Body of pancreas (tissue), 4 donors: ENCODE measurements at regions not wholly inside any gene's neighbourhood (a gene's known extent, or its start where the extent isn't known, plus 50 kb on each side); places are given as distances from the start of the nearest gene placed in this dataset.

Experiments
- ATAC-seq: fragments of 150-250 bp; one replicate; pipeline ENCODE4 v1.9.1; 2016
- DNase-seq, 4 donors: peaks; one replicate each; pipeline ENCODE4 v3.0.0-alpha.2; 2019
- H3K27ac ChIP-seq, 4 donors: fragments of 200-600 bp; sonication (generic); 1 replicate in 3 of 4; 2 replicates in 1 of 4; pipeline versions ENCODE4 v1.5.1 to v1.6.1; 2016 to 2019; ENCODE audit warnings: mild to moderate bottlenecking in 1 of 4, mixed read lengths in 1 of 4, moderate library complexity in 1 of 4
- H3K27me3 ChIP-seq, 2 donors: fragments of 200-600 bp; sonication (generic); one replicate each; pipeline ENCODE4 v1.6.0; 2016; ENCODE audit warnings: mild to moderate bottlenecking in 1 of 2
- H3K36me3 ChIP-seq, 2 donors: fragments of 200-600 bp; sonication (generic); replicated peaks in 1 of 2; 2 replicates each; pipeline ENCODE4 v1.5.1; 2016; ENCODE audit warnings: low read depth in 2 of 2; ENCODE audit not compliant: insufficient read depth in 1 of 2
- H3K4me1 ChIP-seq: fragments of 200-600 bp; sonication (generic); one replicate; pipeline ENCODE4 v1.6.0; 2016
- H3K4me3 ChIP-seq, 2 donors: fragments of 200-600 bp; sonication (generic); 1 replicate in 1 of 2; 2 replicates in 1 of 2; pipeline ENCODE4 v1.5.1; 2016 to 2019
- H3K9me3 ChIP-seq, 3 donors: fragments of 200-600 bp; sonication (generic); 1 replicate in 2 of 3; 2 replicates in 1 of 3; pipeline ENCODE4 v1.5.1; 2016
- POLR2A ChIP-seq, 3 donors: fragments of 450-650 bp; IDR thresholded peaks; one replicate each; pipeline ENCODE4 v1.6.1; 2016; ENCODE audit warnings: antibody characterized with exemption in 3 of 3, mild to moderate bottlenecking in 2 of 3
- WGBS, 2 donors: methylation state at CpG; one replicate each; pipeline ENCODE4 v1.1.5; 2017; 5-methylcytosine and 5-hydroxymethylcytosine counted together
- intact Hi-C: fragments of 100-400 bp; cut with DNase I; formaldehyde crosslinking; loops from one replicate; pipeline ENCODE4 v1.15.1; 2023
- TF ChIP-seq, protein P1 (sequence below), 7 experiments: fragments of 450-650 bp in 4 of 7; fragments of 200-600 bp in 3 of 7; sonication (generic) in 3 of 7; IDR thresholded peaks; one replicate each; pipeline ENCODE4 v1.5.1; 2016 to 2019; ENCODE audit warnings: antibody characterized with exemption in 7 of 7

DNA sequence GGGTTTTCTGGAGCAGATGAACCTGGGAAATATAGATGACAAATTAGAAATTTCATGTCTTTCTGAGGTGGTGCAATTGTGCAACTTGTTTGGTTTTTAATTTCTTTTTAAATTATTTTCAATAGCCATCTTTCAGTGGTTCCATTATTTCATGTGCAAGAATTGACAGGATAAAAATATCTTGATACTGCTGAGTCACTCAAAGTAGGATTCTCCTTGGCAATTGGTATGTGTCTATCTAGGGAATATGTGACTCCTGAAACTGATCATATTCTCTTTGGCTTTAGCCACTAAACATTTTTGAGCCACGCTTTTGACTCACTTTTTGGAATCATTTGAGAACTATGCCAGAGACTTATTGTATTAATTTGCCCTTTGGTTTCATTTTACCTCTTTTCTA, 331.5 kb downstream of the KCNA4 start:
- Histone ChIP-seq H3K27me3 (no peaks in the 10 kb centered on the region), H3K4me1 (no peaks in the 10 kb centered on the region), H3K27ac (no peak overlapping the region), H3K9me3 (no peaks in the 10 kb centered on the region), H3K4me3 (no peak overlapping the region), H3K36me3 (no peaks in the 10 kb centered on the region)
- intact Hi-C loops, result no loop called here
- ATAC-seq (no peak), DNase-seq (no peak)
- WGBS, 2 donors, result 38 to 59% methylated on average over 1 of the region's 1 CpG
- no peak for TF ChIP-seq POLR2A (IDR thresholded peaks at IDR 0.05)
- TF ChIP-seq, protein P1, sequence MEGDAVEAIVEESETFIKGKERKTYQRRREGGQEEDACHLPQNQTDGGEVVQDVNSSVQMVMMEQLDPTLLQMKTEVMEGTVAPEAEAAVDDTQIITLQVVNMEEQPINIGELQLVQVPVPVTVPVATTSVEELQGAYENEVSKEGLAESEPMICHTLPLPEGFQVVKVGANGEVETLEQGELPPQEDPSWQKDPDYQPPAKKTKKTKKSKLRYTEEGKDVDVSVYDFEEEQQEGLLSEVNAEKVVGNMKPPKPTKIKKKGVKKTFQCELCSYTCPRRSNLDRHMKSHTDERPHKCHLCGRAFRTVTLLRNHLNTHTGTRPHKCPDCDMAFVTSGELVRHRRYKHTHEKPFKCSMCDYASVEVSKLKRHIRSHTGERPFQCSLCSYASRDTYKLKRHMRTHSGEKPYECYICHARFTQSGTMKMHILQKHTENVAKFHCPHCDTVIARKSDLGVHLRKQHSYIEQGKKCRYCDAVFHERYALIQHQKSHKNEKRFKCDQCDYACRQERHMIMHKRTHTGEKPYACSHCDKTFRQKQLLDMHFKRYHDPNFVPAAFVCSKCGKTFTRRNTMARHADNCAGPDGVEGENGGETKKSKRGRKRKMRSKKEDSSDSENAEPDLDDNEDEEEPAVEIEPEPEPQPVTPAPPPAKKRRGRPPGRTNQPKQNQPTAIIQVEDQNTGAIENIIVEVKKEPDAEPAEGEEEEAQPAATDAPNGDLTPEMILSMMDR (IDR thresholded peaks at IDR 0.05), result no peak

DNA sequence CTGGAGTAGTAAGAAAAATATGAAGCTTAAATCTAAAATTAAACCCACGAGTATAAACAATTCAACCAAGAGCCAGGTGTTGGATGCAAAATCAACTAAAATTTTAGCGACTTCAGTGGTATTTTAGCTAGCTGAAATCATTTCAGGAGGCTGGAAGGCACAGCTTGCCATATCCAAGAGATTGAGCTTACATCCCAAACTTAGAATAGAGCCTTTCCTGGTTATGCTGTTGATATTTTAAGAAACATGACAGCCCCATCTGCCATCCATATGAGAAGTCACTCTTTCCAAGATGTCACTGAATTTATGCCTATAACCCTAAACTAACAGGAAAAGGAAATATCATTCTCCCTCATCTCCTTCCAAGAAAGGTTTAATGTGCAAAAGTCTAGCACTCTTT, 334.0 kb downstream of the KCNA4 start:
- no peak overlapping the region for H3K27ac ChIP-seq
- no peak for ATAC-seq
- H3K9me3 ChIP-seq, result no peaks in the 10 kb centered on the region
- DNase-seq, result no peak
- TF ChIP-seq POLR2A (IDR thresholded peaks at IDR 0.05), result no peak
- TF ChIP-seq, protein P1 (IDR thresholded peaks at IDR 0.05), result no peak
- WGBS, 2 donors, result 36 to 39% methylated on average over 2 of the region's 2 CpGs
- no peaks in the 10 kb centered on the region for H3K27me3 ChIP-seq
- no peaks in the 10 kb centered on the region for H3K36me3 ChIP-seq
- H3K4me3 ChIP-seq, result no peak overlapping the region
- intact Hi-C loops, result no loop called here
- H3K4me1 ChIP-seq, result no peaks in the 10 kb centered on the region

- TF ChIP-seq, protein P1 (IDR thresholded peaks at IDR 0.05), result no peak
- no peak for TF ChIP-seq POLR2A (IDR thresholded peaks at IDR 0.05)
- H3K27me3 ChIP-seq, result no peaks in the 10 kb centered on the region
- WGBS, 2 donors, result 51 to 73% methylated on average over 3 of the region's 3 CpGs
- DNase-seq (no peak), ATAC-seq (no peak)
- H3K36me3 ChIP-seq, result no peaks in the 10 kb centered on the region
- no peaks in the 10 kb centered on the region for H3K4me1 ChIP-seq
- H3K4me3 ChIP-seq, result no peak overlapping the region
- no peak overlapping the region for H3K27ac ChIP-seq
- intact Hi-C loops, result no loop called here
- H3K9me3 ChIP-seq, result no peaks in the 10 kb centered on the region
Observed at GRCh38 chr11:29679996-29680395, 336.8 kb downstream of the KCNA4 start.

- TF ChIP-seq POLR2A (IDR thresholded peaks at IDR 0.05), result no peak
- TF ChIP-seq, protein P1 (IDR thresholded peaks at IDR 0.05), result no peak
- Histone ChIP-seq H3K4me3 (no peak overlapping the region), H3K27ac (no peak overlapping the region), H3K36me3 (no peaks in the 10 kb centered on the region), H3K9me3 (no peaks in the 10 kb centered on the region), H3K4me1 (no peaks in the 10 kb centered on the region), H3K27me3 (no peaks in the 10 kb centered on the region)
- intact Hi-C loops, result no loop called here
- ATAC-seq (no peak), DNase-seq (no peak)
Observed at GRCh38 chr11:29676993-29677392, 339.8 kb downstream of the KCNA4 start.

- 24 to 34% methylated on average over 5 of the region's 5 CpGs for WGBS, 2 donors
- H3K4me1 ChIP-seq, result no peaks in the 10 kb centered on the region
Observed at GRCh38 chr11:29669310-29669709, 347.5 kb downstream of the KCNA4 start.

More at GRCh38 chr11:29669310-29669709, 347.5 kb downstream of the KCNA4 start:
- no peaks in the 10 kb centered on the region for H3K9me3 ChIP-seq
- H3K4me3 ChIP-seq, result no peak overlapping the region
- no peak for ATAC-seq
- TF ChIP-seq, protein P1 (IDR thresholded peaks at IDR 0.05), result no peak
- TF ChIP-seq POLR2A (IDR thresholded peaks at IDR 0.05), result no peak
- H3K27me3 ChIP-seq, result no peaks in the 10 kb centered on the region
- DNase-seq, result no peak
- H3K27ac ChIP-seq, result no peak overlapping the region
- H3K36me3 ChIP-seq, result no peaks in the 10 kb centered on the region
- intact Hi-C loops, result no loop called here
